Femur (tissue), 1 donor: ENCODE measurements at regions not wholly inside any gene's neighbourhood (a gene's known extent, or its start where the extent isn't known, plus 50 kb on each side); places are given as distances from the start of the nearest gene placed in this dataset.
"Not testable (repeated sequence)": the region's sequence is repeated elsewhere in the genome, so short reads cannot be mapped to it uniquely, and the experiment has no call there.

Source experiments
- DNase-seq: peaks from one replicate; pipeline ENCODE4 v3.0.0-alpha.2; 2017

GRCh38 chr1:222470252-222470805 is 77.6 kb downstream of the HHIPL2 start:
- not testable (repeated sequence) for DNase-seq

- DNase-seq = no peak
These were observed 81.6 kb downstream of the HHIPL2 start for GRCh38 chr1:222466150-222466865.

- DNase-seq = peak; percentile 95
These were observed 82.5 kb downstream of the HHIPL2 start for GRCh38 chr1:222465211-222466041.

- peak; percentile 72 for DNase-seq
These were observed 83.1 kb downstream of the HHIPL2 start for GRCh38 chr1:222464841-222465210.

- no peak for DNase-seq
These were observed 84.7 kb downstream of the HHIPL2 start for GRCh38 chr1:222463059-222463730.

- DNase-seq = no peak
These were observed 85.3 kb downstream of the HHIPL2 start for GRCh38 chr1:222462601-222463000.

- no peak for DNase-seq
These were observed 86.0 kb downstream of the HHIPL2 start for GRCh38 chr1:222461941-222462340.

GRCh38 chr1:222459652-222460051 is 88.3 kb downstream of the HHIPL2 start:
- no peak for DNase-seq

GRCh38 chr1:222457513-222457912 is 90.4 kb downstream of the HHIPL2 start:
- no peak for DNase-seq

- DNase-seq = no peak
These were observed 90.8 kb downstream of the HHIPL2 start for GRCh38 chr1:222457084-222457483.

- DNase-seq = peak; percentile 92
These were observed 92.6 kb downstream of the HHIPL2 start for GRCh38 chr1:222455188-222455879.

- DNase-seq = peak; percentile 50
These were observed 93.1 kb downstream of the HHIPL2 start for GRCh38 chr1:222454782-222455181.

GRCh38 chr1:222454186-222454585 is 93.7 kb downstream of the HHIPL2 start:
- no peak for DNase-seq

- no peak for DNase-seq
These were observed 95.9 kb downstream of the HHIPL2 start for GRCh38 chr1:222452031-222452430.

GRCh38 chr1:222443566-222443965 is 104.3 kb downstream of the HHIPL2 start:
- no peak for DNase-seq

GRCh38 chr1:222441066-222441465 is 106.8 kb downstream of the HHIPL2 start:
- no peak for DNase-seq

- no peak for DNase-seq
These were observed 123.1 kb downstream of the HHIPL2 start for GRCh38 chr1:222424826-222425225.

GRCh38 chr1:222421380-222421779 is 126.5 kb downstream of the HHIPL2 start:
- DNase-seq = no peak

- no peak for DNase-seq
These were observed 127.3 kb downstream of the HHIPL2 start for GRCh38 chr1:222420633-222421032.

- DNase-seq = no peak
These were observed 129.2 kb downstream of the HHIPL2 start for GRCh38 chr1:222418654-222419053.

- no peak for DNase-seq
These were observed 130.6 kb downstream of the HHIPL2 start for GRCh38 chr1:222417264-222417663.

- no peak for DNase-seq
These were observed 131.7 kb downstream of the HHIPL2 start for GRCh38 chr1:222416001-222416791.
